Fibroblast of lung (primary cell): ENCODE measurements at regions not wholly inside any gene's neighbourhood (a gene's known extent, or its start where the extent isn't known, plus 50 kb on each side); places are given as distances from the start of the nearest gene placed in this dataset.

Experiments used
- DNase-seq, 2 donors: peaks; one replicate each; pipeline versions ENCODE4 v3.0.0 to v3.0.0-alpha.2; 2010; ENCODE audit warnings: low read depth in 2 of 2
- H2AFZ ChIP-seq: 2 replicates; pipeline ENCODE4 v1.5.1; 2012; ENCODE audit warnings: low read length, control low read depth, inconsistent platforms
- H3K27ac ChIP-seq: 2 replicates; pipeline ENCODE4 v1.5.1; 2011; ENCODE audit warnings: low read length, control low read depth; ENCODE audit not compliant: insufficient read depth
- H3K27me3 ChIP-seq: 2 replicates; pipeline ENCODE4 v1.5.1; 2011; ENCODE audit warnings: mild to moderate bottlenecking, low read length; ENCODE audit not compliant: control insufficient read depth, insufficient read depth
- H3K36me3 ChIP-seq: 2 replicates; pipeline ENCODE4 v1.5.1; 2011; ENCODE audit warnings: low read length; ENCODE audit not compliant: control insufficient read depth, insufficient read depth
- H3K4me1 ChIP-seq: 2 replicates; pipeline ENCODE4 v1.5.1; 2011; ENCODE audit warnings: low read length; ENCODE audit not compliant: control insufficient read depth, insufficient read depth; ENCODE audit errors: extremely low read depth
- H3K4me2 ChIP-seq: 2 replicates; pipeline ENCODE4 v1.5.1; 2011; ENCODE audit warnings: low read length, control low read depth; ENCODE audit not compliant: insufficient read depth; ENCODE audit errors: extremely low read depth
- H3K4me3 ChIP-seq, 4 experiments: fragments of 200-600 bp in 1 of 4; sonication (generic) in 1 of 4; replicated peaks in 1 of 4; 2 replicates each; pipeline ENCODE4 v1.5.1; 2011 to 2016; ENCODE audit warnings: low read length in 4 of 4, low read depth in 3 of 4, mild to moderate bottlenecking in 3 of 4, control low read depth in 2 of 4, inconsistent platforms in 1 of 4, mixed read lengths in 1 of 4; ENCODE audit not compliant: insufficient read depth in 1 of 4; ENCODE audit errors: control extremely low read depth in 1 of 4
- H3K79me2 ChIP-seq: 2 replicates; pipeline ENCODE4 v1.5.1; 2012; ENCODE audit warnings: mild to moderate bottlenecking, low read length, inconsistent platforms; ENCODE audit not compliant: control insufficient read depth, insufficient read depth
- H3K9ac ChIP-seq: 2 replicates; pipeline ENCODE4 v1.5.1; 2011; ENCODE audit warnings: mild to moderate bottlenecking, low read length, control low read depth; ENCODE audit not compliant: insufficient read depth
- H3K9me3 ChIP-seq: 2 replicates; pipeline ENCODE4 v1.5.1; 2012; ENCODE audit warnings: low read depth, low read length; ENCODE audit not compliant: control insufficient read depth, insufficient read depth
- H4K20me1 ChIP-seq: 2 replicates; pipeline ENCODE4 v1.5.1; 2011; ENCODE audit warnings: low read length; ENCODE audit not compliant: control insufficient read depth, insufficient read depth; ENCODE audit errors: extremely low read depth
- EZH2 ChIP-seq: IDR thresholded peaks from 2 replicates; pipeline ENCODE4 v1.5.1; 2012; ENCODE audit warnings: low read length, control low read depth, mild to moderate bottlenecking; ENCODE audit errors: missing control alignments
- TF ChIP-seq, protein P1 (sequence below), 2 donors: IDR thresholded peaks in 1 of 2; conservative IDR thresholded peaks in 1 of 2; 1 replicate in 1 of 2; 2 replicates in 1 of 2; pipeline ENCODE4 v1.5.1; 2011 to 2012; ENCODE audit warnings: low read length in 2 of 2, control low read depth in 1 of 2, inconsistent platforms in 1 of 2, low read depth in 1 of 2, mild to moderate bottlenecking in 1 of 2

DNA sequence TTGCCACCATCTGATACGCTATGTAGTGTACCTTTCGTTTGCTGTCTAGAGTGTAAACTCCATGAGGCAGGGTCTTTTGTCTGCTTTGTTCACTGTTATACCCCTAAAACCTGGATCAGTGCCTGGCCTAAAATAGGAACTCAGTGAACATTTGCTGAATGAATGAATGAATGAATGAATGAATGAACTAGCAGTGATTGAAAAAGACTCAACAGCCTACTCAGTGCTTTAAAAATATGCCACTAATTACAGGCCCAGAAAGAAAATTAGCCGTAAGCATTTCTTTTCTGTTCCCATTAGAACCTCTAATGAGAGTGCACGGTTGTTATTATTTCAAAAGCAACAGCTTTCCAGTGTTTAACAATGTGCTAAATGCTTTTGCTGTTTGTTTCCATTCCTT lies 69.3 kb upstream of the SYT6 start:
- H3K9me3 ChIP-seq, result no peaks in the 10 kb centered on the region
- H3K4me3 ChIP-seq, result no peak overlapping the region
- H3K36me3 ChIP-seq, result no peaks in the 10 kb centered on the region
- H3K4me2 ChIP-seq, result no peak overlapping the region
- no peak for TF ChIP-seq EZH2
- TF ChIP-seq, protein P1, sequence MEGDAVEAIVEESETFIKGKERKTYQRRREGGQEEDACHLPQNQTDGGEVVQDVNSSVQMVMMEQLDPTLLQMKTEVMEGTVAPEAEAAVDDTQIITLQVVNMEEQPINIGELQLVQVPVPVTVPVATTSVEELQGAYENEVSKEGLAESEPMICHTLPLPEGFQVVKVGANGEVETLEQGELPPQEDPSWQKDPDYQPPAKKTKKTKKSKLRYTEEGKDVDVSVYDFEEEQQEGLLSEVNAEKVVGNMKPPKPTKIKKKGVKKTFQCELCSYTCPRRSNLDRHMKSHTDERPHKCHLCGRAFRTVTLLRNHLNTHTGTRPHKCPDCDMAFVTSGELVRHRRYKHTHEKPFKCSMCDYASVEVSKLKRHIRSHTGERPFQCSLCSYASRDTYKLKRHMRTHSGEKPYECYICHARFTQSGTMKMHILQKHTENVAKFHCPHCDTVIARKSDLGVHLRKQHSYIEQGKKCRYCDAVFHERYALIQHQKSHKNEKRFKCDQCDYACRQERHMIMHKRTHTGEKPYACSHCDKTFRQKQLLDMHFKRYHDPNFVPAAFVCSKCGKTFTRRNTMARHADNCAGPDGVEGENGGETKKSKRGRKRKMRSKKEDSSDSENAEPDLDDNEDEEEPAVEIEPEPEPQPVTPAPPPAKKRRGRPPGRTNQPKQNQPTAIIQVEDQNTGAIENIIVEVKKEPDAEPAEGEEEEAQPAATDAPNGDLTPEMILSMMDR (conservative IDR thresholded peaks at IDR 0.05 in 1 of 2, IDR thresholded peaks at IDR 0.05 in 1 of 2; ENCODE audit: low read depth in 1 of 2, low read length in 2 of 2), result no peak
- DNase-seq, result no peak
- H3K27me3 ChIP-seq, result no peaks in the 10 kb centered on the region
- H3K27ac ChIP-seq, result no peak overlapping the region
- no peak overlapping the region for H2AFZ ChIP-seq
- H3K4me1 ChIP-seq, result no peaks in the 10 kb centered on the region
- no peak overlapping the region for H3K9ac ChIP-seq
- H3K79me2 ChIP-seq, result no peaks in the 10 kb centered on the region
- no peaks in the 10 kb centered on the region for H4K20me1 ChIP-seq

DNA sequence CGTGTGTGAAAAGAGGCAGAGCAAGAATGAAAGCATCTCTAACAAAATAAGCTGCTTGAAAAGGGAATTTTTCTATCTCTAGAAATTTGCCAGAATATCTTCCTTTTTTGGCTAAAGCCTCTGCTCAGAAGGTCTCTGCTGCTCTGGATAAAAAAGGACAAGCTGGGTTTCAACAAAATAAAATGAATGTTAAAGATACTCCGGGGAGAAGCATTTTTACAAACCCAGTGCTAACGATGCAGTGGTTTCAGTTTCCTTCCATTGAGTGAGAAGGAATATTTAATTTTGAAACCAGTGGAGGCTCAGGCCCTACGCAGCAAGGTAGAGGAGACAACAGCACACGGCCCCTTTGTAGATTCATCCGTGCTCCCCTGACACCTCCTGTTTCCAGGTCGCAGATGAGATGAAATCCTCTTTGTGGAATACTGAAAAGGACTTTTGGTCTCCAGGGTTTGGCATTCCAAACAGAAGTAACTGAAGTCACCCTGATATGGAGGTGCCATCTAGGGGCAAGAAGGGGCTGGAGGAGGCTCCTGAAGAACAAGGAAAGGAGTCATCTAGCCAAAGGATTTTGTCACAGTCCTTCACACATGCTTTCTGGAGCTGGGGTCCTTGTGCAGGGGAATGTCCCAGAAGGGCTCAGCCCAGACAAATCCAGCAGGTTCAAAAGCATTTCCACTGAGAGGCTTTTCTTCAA lies 65.7 kb upstream of the SYT6 start:
- peaks cover 2% of the 10 kb centered on the region for H3K27me3 ChIP-seq
- H3K27ac ChIP-seq, result no peak overlapping the region
- no peaks in the 10 kb centered on the region for H3K79me2 ChIP-seq
- TF ChIP-seq EZH2, result no peak
- TF ChIP-seq, protein P1 (conservative IDR thresholded peaks at IDR 0.05 in 1 of 2, IDR thresholded peaks at IDR 0.05 in 1 of 2; ENCODE audit: low read depth in 1 of 2, low read length in 2 of 2), result peak in 1 of 2 donors; percentile 33
- peak in 1 of 2 donors; percentile 29 for DNase-seq
- H3K9me3 ChIP-seq, result no peaks in the 10 kb centered on the region
- peak overlapping the region; percentile 29 for H2AFZ ChIP-seq
- no peak overlapping the region for H3K9ac ChIP-seq
- no peaks in the 10 kb centered on the region for H4K20me1 ChIP-seq
- peak overlapping the region; percentile 48 for H3K4me2 ChIP-seq
- H3K4me3 ChIP-seq, result peak overlapping the region in 3 of 4 experiments; percentile 3 to 31 (median 24)
- no peaks in the 10 kb centered on the region for H3K36me3 ChIP-seq
- no peaks in the 10 kb centered on the region for H3K4me1 ChIP-seq

DNA sequence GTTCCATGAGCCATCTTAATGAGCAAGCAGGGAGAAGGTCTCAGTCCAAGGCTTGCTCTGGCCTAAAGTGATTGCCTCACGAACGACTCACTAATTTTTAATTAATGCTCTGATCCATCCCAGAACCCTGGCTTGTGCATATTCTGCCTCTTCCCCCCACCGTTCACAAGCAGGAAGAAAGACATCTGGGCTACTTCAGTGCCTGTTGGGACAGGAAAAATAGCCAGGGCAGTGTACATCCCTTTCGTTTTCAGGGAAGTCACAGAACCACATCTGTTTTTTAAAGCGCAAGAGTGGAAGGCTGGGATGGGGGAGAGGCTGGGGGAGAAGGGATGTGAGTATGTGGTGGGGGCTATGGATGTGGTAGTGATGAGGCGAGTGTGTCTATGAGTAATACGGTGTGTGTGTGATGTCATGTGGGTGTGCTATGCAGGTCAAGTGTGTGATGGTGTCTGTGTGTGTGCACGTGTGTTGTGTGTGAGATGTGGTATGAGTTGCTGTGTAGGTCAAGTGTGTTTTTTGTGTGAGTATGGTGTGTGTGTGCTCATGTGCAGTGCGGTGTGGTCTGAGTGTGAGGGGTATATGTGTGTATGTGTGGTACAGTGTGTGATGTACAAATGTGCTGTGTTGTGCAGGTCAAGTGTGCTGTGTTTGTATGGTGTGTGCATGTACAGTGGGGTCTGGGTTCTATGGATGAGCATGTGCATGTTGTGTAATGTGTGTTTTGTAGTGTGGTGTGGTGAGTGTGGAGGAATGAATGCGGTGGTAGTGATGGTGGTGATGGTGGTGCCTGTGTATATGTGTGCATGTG lies 64.9 kb upstream of the SYT6 start:
- H4K20me1 ChIP-seq, result no peaks in the 10 kb centered on the region
- peak overlapping the region; percentile 48 for H3K4me2 ChIP-seq
- DNase-seq, result no peak
- H3K79me2 ChIP-seq, result no peaks in the 10 kb centered on the region
- H2AFZ ChIP-seq, result peak overlapping the region; percentile 14
- H3K9me3 ChIP-seq, result no peaks in the 10 kb centered on the region
- H3K27me3 ChIP-seq, result peaks cover 2% of the 10 kb centered on the region
- no peak overlapping the region for H3K9ac ChIP-seq
- H3K36me3 ChIP-seq, result no peaks in the 10 kb centered on the region
- peak overlapping the region in 2 of 4 experiments; percentile 3 to 24 for H3K4me3 ChIP-seq
- TF ChIP-seq, protein P1 (conservative IDR thresholded peaks at IDR 0.05 in 1 of 2, IDR thresholded peaks at IDR 0.05 in 1 of 2; ENCODE audit: low read depth in 1 of 2, low read length in 2 of 2), result no peak
- TF ChIP-seq EZH2, result no peak
- no peak overlapping the region for H3K27ac ChIP-seq
- no peaks in the 10 kb centered on the region for H3K4me1 ChIP-seq
